CD14-positive monocyte (primary cell): ENCODE measurements at regions not wholly inside any gene's neighbourhood (a gene's known extent, or its start where the extent isn't known, plus 50 kb on each side); places are given as distances from the start of the nearest gene placed in this dataset.

Source experiments
- DNase-seq, 3 donors: peaks; one replicate each; pipeline ENCODE4 v3.0.0-alpha.2; 2011 to 2022
- H2AFZ ChIP-seq: 2 replicates; pipeline ENCODE4 v1.6.0; 2012; ENCODE audit warnings: mild to moderate bottlenecking, low read depth, low read length, inconsistent platforms; ENCODE audit not compliant: insufficient read depth, poor library complexity, severe bottlenecking
- H3K27ac ChIP-seq, 2 donors: 1 replicate in 1 of 2; 2 replicates in 1 of 2; pipeline ENCODE4 v1.5.1; 2012 to 2013; ENCODE audit warnings: low read length in 2 of 2, control low read depth in 1 of 2, inconsistent platforms in 1 of 2, low read depth in 1 of 2, mild to moderate bottlenecking in 1 of 2
- H3K27me3 ChIP-seq, 2 donors: one replicate each; pipeline versions ENCODE4 v1.6.0 to v1.6.1; 2011 to 2013; ENCODE audit warnings: low read length in 2 of 2; ENCODE audit not compliant: control insufficient read depth in 2 of 2, insufficient read depth in 2 of 2
- H3K36me3 ChIP-seq, 2 donors: replicated peaks in 1 of 2; 1 replicate in 1 of 2; 2 replicates in 1 of 2; pipeline versions ENCODE4 v1.5.1 to v1.6.1; 2012 to 2013; ENCODE audit warnings: low read length in 2 of 2, control low read depth in 1 of 2, inconsistent platforms in 1 of 2, mild to moderate bottlenecking in 1 of 2; ENCODE audit not compliant: insufficient read depth in 2 of 2, control insufficient read depth in 1 of 2
- H3K4me1 ChIP-seq, 2 donors: 1 replicate in 1 of 2; 2 replicates in 1 of 2; pipeline versions ENCODE4 v1.5.1 to v1.6.1; 2012 to 2013; ENCODE audit warnings: low read length in 2 of 2, control low read depth in 1 of 2, inconsistent platforms in 1 of 2, mild to moderate bottlenecking in 1 of 2, moderate library complexity in 1 of 2; ENCODE audit not compliant: insufficient read depth in 2 of 2, control insufficient read depth in 1 of 2
- H3K4me2 ChIP-seq: replicated peaks from 2 replicates; pipeline ENCODE3; 2012; ENCODE audit warnings: low read length, moderate library complexity, mild to moderate bottlenecking; ENCODE audit not compliant: poor library complexity, severe bottlenecking; ENCODE audit errors: extremely low read depth
- H3K4me3 ChIP-seq, 3 experiments: fragments of 200-600 bp in 1 of 3; sonication (generic) in 1 of 3; replicated peaks in 1 of 3; 1 replicate in 2 of 3; 2 replicates in 1 of 3; pipeline ENCODE4 v1.5.1; 2011 to 2013; ENCODE audit warnings: low read length in 3 of 3, mild to moderate bottlenecking in 3 of 3, control low read depth in 2 of 3, low read depth in 2 of 3, inconsistent platforms in 1 of 3, moderate library complexity in 1 of 3
- H3K79me2 ChIP-seq: 2 replicates; pipeline ENCODE4 v1.6.0; 2012; ENCODE audit warnings: mild to moderate bottlenecking, control low read depth, inconsistent platforms, low read length, moderate library complexity; ENCODE audit not compliant: insufficient read depth
- H3K9ac ChIP-seq: 2 replicates; pipeline ENCODE4 v1.6.0; 2017; ENCODE audit warnings: low read length, mild to moderate bottlenecking; ENCODE audit not compliant: insufficient read depth, poor library complexity, severe bottlenecking
- H3K9me3 ChIP-seq, 2 donors: replicated peaks in 1 of 2; 1 replicate in 1 of 2; 2 replicates in 1 of 2; pipeline versions ENCODE4 v1.5.1 to v1.6.1; 2012 to 2013; ENCODE audit warnings: low read length in 2 of 2, control low read depth in 1 of 2; ENCODE audit not compliant: control insufficient read depth in 1 of 2, insufficient read depth in 1 of 2
- H4K20me1 ChIP-seq: 2 replicates; pipeline ENCODE4 v1.6.0; 2012; ENCODE audit warnings: mild to moderate bottlenecking, low read length, control low read depth, moderate library complexity; ENCODE audit not compliant: insufficient read depth
- H3K27ac Mint-ChIP-seq, 7 donors: one replicate each; pipeline ENCODE4 v1.8.0; 2020; ENCODE audit warnings: mild to moderate bottlenecking in 7 of 7, mixed read lengths in 7 of 7, moderate library complexity in 6 of 7, inconsistent platforms in 2 of 7
- H3K27me3 Mint-ChIP-seq, 3 donors: one replicate each; pipeline ENCODE4 v1.8.0; 2021 to 2022; ENCODE audit warnings: low read depth in 3 of 3, mild to moderate bottlenecking in 3 of 3, mixed read lengths in 3 of 3, moderate library complexity in 3 of 3, inconsistent platforms in 1 of 3
- H3K36me3 Mint-ChIP-seq, 2 donors: one replicate each; pipeline ENCODE4 v1.8.0; 2020; ENCODE audit warnings: mixed read lengths in 2 of 2, inconsistent platforms in 1 of 2, mild to moderate bottlenecking in 1 of 2
- H3K4me1 Mint-ChIP-seq: one replicate; pipeline ENCODE4 v1.8.0; 2020; ENCODE audit warnings: mild to moderate bottlenecking, mixed read lengths
- H3K4me3 Mint-ChIP-seq, 2 donors: one replicate each; pipeline ENCODE4 v1.8.0; 2020; ENCODE audit warnings: mild to moderate bottlenecking in 2 of 2, mixed read lengths in 2 of 2, moderate library complexity in 1 of 2
- H3K9me3 Mint-ChIP-seq, 7 donors: one replicate each; pipeline ENCODE4 v1.8.0; 2020 to 2022; ENCODE audit warnings: mixed read lengths in 7 of 7, mild to moderate bottlenecking in 6 of 7, moderate library complexity in 6 of 7, inconsistent platforms in 2 of 7
- CTCF ChIP-seq: fragments of 200-600 bp; IDR thresholded peaks from one replicate; pipeline ENCODE4 v1.8.0; 2022; ENCODE audit warnings: antibody characterized with exemption, mild to moderate bottlenecking
- WGBS: methylation state at CpG from one replicate; pipeline ENCODE4 v1.1.5; 2013; ENCODE audit warnings: missing lambda C conversion rate; ENCODE audit not compliant: insufficient coverage; 5-methylcytosine and 5-hydroxymethylcytosine counted together
- intact Hi-C, 2 donors: fragments of 100-400 bp; cut with micrococcal nuclease; formaldehyde crosslinking; loops; one replicate each; pipeline versions ENCODE4 v1.15.0 to v1.15.1; 2023

- Mint-ChIP-seq H3K27ac (no peak overlapping the region), H3K27me3 (peaks cover 0 to 4% (median 4%) of the 10 kb centered on the region in 3 donors), H3K36me3 (no peaks in the 10 kb centered on the region), H3K4me3 (no peak overlapping the region), H3K4me1 (no peaks in the 10 kb centered on the region), H3K9me3 (peaks cover 0 to 1% (median 0%) of the 10 kb centered on the region in 7 donors)
- Histone ChIP-seq H4K20me1 (no peaks in the 10 kb centered on the region), H3K4me1 (no peaks in the 10 kb centered on the region), H3K9me3 (no peaks in the 10 kb centered on the region), H3K27me3 (no peaks in the 10 kb centered on the region), H3K36me3 (no peaks in the 10 kb centered on the region), H3K9ac (no peak overlapping the region), H3K4me3 (no peak overlapping the region), H3K27ac (no peak overlapping the region), H3K4me2 (no peak overlapping the region), H3K79me2 (no peaks in the 10 kb centered on the region), H2AFZ (no peak overlapping the region)
- no peak for DNase-seq
- intact Hi-C loops: no loop called here
- 93% methylated on average over 10 of the region's 12 CpGs for WGBS
- no peak for TF ChIP-seq CTCF
Observed at GRCh38 chr11:134913999-134914590, 502.1 kb upstream of the B3GAT1 start.

- 73% methylated on average over 17 of the region's 18 CpGs for WGBS
- peaks cover 0 to 1% (median 0%) of the 10 kb centered on the region in 7 donors for H3K9me3 Mint-ChIP-seq
- H3K4me2 ChIP-seq: no peak overlapping the region
Observed at GRCh38 chr11:134913391-134913790, 501.3 kb upstream of the B3GAT1 start.

More at GRCh38 chr11:134913391-134913790, 501.3 kb upstream of the B3GAT1 start:
- H3K27ac Mint-ChIP-seq: no peak overlapping the region
- H3K27me3 Mint-ChIP-seq: peaks cover 0 to 4% (median 4%) of the 10 kb centered on the region in 3 donors
- intact Hi-C loops: no loop called here
- H3K27ac ChIP-seq: no peak overlapping the region
- H3K36me3 ChIP-seq: no peaks in the 10 kb centered on the region
- no peaks in the 10 kb centered on the region for H3K27me3 ChIP-seq
- no peak overlapping the region for H3K4me3 Mint-ChIP-seq
- DNase-seq: no peak
- no peaks in the 10 kb centered on the region for H3K79me2 ChIP-seq
- H3K4me3 ChIP-seq: no peak overlapping the region
- H3K4me1 Mint-ChIP-seq: no peaks in the 10 kb centered on the region
- TF ChIP-seq CTCF: no peak
- no peaks in the 10 kb centered on the region for H3K9me3 ChIP-seq
- no peaks in the 10 kb centered on the region for H3K36me3 Mint-ChIP-seq
- no peak overlapping the region for H3K9ac ChIP-seq
- H2AFZ ChIP-seq: no peak overlapping the region
- H3K4me1 ChIP-seq: no peaks in the 10 kb centered on the region
- H4K20me1 ChIP-seq: no peaks in the 10 kb centered on the region
